HUES64 (cell line): ENCODE measurements at regions not wholly inside any gene's neighbourhood (a gene's known extent, or its start where the extent isn't known, plus 50 kb on each side); places are given as distances from the start of the nearest gene placed in this dataset.
"Not testable (repeated sequence)": the region's sequence is repeated elsewhere in the genome, so short reads cannot be mapped to it uniquely, and the experiment has no call there.

Source experiments
- H3K27ac ChIP-seq: 2 replicates; pipeline ENCODE4 v1.7.0; 2013; ENCODE audit warnings: low read depth, low read length, inconsistent platforms
- H3K27me3 ChIP-seq: 2 replicates; pipeline ENCODE4 v1.6.1; 2013; ENCODE audit warnings: mild to moderate bottlenecking, low read length; ENCODE audit not compliant: insufficient read depth
- H3K36me3 ChIP-seq: 2 replicates; pipeline ENCODE4 v1.6.1; 2013; ENCODE audit warnings: mild to moderate bottlenecking, low read length; ENCODE audit not compliant: insufficient read depth
- H3K4me1 ChIP-seq: 2 replicates; pipeline ENCODE4 v1.6.1; 2013; ENCODE audit warnings: mild to moderate bottlenecking, low read length, moderate library complexity; ENCODE audit not compliant: insufficient read depth
- H3K4me3 ChIP-seq: 2 replicates; pipeline ENCODE4 v1.5.1; 2013; ENCODE audit warnings: mild to moderate bottlenecking, low read length, moderate library complexity
- H3K9ac ChIP-seq: 2 replicates; pipeline ENCODE4 v1.6.1; 2013; ENCODE audit warnings: mild to moderate bottlenecking, low read depth, low read length
- H3K9me3 ChIP-seq: 2 replicates; pipeline ENCODE4 v1.6.1; 2013; ENCODE audit warnings: low read depth, low read length; ENCODE audit not compliant: insufficient read depth
- WGBS: fragments of 150-250, 120-280 bp; methylation state at CpG from one replicate; pipeline ENCODE4 v1.1.7; 2013; ENCODE audit warnings: missing lambda C conversion rate; 5-methylcytosine and 5-hydroxymethylcytosine counted together

DNA sequence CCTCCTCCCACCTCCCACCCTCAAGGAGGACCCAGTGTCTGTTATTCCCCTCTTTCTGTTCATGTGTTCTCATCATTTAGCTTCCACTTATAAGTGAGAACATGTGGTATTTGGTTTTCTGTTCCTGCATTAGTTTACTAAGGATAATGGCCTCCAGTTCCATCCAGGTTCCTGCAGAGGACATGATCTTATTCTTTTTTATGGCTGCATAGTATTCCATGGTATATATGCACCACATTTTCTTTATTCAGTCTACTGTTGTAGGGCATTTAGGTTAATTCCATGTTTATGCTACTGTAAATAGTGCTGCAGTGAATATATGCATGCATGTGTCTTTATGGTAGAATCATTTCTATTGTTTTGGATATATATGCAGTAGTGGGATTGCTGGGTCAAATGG is 180.4 kb upstream of the KLF3 start:
- H3K4me3 ChIP-seq, H3K9me3 ChIP-seq, H3K4me1 ChIP-seq, H3K27me3 ChIP-seq, H3K27ac ChIP-seq, H3K9ac ChIP-seq, H3K36me3 ChIP-seq: not testable (repeated sequence)

DNA sequence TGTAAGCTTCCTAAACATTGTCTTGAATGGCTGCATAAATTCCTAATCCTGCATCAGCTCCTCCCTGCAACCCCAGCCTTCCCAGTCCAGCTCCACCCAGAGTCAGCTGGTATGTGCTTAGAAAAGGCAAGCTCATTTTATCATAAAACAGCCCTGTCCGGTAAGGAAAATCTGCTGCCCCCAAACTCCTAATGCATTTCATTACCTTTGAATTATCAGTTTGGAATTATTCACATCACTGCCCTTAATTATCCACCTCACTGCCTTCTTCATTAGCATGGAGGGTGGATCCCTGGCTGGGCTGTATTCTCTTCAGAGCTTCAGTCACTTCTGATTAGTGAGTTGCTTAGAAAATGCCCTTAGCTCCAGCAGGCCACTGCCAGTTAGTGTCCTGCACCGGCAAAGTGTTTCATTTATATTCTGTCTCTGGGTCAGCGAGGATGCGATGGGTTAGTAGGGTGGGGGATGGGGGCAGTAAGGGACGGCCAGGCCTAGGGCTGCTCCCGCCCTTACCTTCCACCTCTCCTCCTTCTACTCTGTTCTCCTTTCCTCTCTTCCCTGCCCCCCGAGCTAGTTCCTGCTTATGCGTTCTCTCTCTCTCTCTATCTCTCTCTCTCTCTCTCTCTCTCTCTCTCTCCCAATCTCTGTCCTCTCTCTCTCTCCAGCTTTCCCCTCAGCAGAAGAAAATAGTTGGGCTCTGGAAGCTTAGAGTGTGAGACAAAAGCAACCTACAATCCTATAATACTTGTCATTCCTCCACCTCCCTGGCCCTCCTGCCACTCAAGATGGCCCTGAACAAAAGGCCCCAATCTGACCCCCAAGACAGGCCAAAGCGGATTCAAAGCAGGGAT is 174.8 kb upstream of the KLF3 start:
- no peaks in the 10 kb centered on the region for H3K27me3 ChIP-seq
- no peaks in the 10 kb centered on the region for H3K36me3 ChIP-seq
- H3K4me1 ChIP-seq, result peaks cover 35% of the 10 kb centered on the region
- WGBS, result 15% methylated on average over 7 of the region's 9 CpGs
- H3K9ac ChIP-seq, result peak overlapping the region; percentile 67
- H3K9me3 ChIP-seq, result no peaks in the 10 kb centered on the region
- peak overlapping the region; percentile 88 for H3K27ac ChIP-seq
- peak overlapping the region; percentile 34 for H3K4me3 ChIP-seq

DNA sequence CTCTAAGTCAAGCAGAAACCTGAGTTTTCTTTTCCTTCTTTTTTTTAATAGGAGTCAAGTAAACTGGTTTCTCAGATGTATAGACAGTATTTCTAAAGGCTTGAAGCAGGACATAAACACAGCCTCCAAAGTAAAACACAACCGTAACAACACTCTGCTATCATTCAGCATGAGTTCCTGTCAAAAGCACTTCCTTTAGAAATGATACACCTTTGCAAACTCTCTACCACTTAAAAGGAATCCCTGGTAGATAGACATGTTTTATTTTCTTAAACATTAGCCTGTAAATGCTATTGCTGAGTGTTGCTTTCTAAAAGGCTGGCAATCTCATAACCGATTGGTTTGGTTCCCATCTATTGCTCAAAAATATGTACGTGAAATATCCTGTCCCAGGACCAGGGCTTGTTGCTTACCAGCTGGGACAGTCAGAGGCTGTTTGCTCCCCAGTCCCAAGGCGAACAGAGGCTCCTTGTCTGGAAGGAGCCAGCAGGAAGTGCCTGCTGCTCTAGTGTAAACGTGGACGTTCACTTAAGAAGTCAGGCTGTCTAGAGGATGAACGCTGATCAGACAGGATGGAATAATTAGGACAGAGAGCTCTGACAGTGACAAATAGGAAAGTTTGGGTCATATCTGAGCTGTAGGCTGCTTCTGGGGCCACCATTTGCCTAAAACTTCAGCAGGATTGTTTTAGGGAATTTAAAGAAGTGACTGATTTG is 173.9 kb upstream of the KLF3 start:
- Histone ChIP-seq H3K9me3 (no peaks in the 10 kb centered on the region), H3K27ac (peak overlapping the region; percentile 88), H3K4me1 (peaks cover 35% of the 10 kb centered on the region), H3K9ac (peak overlapping the region; percentile 67), H3K4me3 (peak overlapping the region; percentile 34; the same call in 1 of the 2 replicates), H3K36me3 (no peaks in the 10 kb centered on the region), H3K27me3 (no peaks in the 10 kb centered on the region)
- 66% methylated on average over 7 of the region's 7 CpGs for WGBS

DNA sequence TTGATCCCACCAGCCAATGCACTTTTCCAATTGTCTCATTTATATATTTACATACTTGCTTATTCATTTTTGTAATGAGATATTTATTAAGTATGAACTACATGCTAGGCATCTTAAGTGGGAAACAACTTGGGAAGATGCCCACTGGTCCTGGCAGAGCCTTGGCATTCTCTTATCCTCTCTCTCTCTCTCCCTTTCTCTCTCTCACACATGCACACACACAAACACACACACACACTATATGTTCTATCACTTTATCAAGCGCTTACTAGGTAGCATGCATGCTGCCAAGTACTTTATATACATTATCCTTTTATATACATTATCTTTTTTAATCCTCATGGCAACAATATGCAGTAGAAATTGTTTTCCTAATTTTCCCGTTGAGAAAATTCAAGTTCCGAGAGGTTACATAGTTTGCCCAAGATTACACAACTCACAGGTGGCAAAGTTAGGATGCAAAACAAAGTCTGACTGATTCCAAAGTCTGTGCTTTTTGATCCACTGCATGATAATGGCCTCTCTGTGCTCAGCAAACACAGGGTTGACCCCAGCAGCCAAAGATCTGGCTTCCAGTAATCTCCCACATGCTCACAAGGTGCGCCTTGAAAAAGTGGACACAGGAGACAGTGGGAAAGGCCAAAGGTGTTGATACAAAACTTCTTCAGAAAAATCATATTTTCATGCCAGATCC is 173.1 kb upstream of the KLF3 start:
- H3K27me3 ChIP-seq, result no peaks in the 10 kb centered on the region
- peaks cover 43% of the 10 kb centered on the region for H3K4me1 ChIP-seq
- H3K9me3 ChIP-seq, result no peaks in the 10 kb centered on the region
- no peak overlapping the region for H3K27ac ChIP-seq
- H3K9ac ChIP-seq, result no peak overlapping the region
- no peaks in the 10 kb centered on the region for H3K36me3 ChIP-seq
- 91% methylated on average over 4 of the region's 4 CpGs for WGBS
- H3K4me3 ChIP-seq, result no peak overlapping the region

DNA sequence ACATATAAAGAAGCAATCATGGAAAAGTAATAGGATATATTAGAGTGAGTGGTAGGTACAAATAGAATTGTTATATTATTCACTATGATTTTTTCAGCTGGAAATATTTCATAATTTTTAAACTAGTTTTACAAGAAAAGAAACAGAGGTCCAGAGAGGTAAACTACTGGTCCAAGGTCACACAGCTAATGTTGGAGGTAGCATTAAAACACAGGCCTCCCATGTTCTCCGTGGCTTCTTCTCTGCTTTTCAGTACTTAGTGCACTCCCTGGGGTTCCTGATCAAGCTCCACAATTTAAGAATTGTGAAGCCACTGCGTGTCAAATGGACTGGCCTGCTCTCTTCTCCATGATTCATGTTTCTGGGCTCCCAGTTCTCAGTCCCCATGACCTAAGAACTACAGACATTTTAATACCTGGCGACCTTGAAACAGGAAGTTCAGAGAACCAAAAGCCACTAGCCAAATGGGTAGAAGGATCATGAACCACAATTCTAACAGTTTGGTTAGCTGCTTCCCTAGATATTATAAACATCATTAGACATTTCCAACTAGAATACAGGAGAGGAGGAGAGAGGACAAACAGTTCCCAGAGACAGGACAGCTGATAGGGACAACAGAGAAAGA is 172.0 kb upstream of the KLF3 start:
- 85% methylated on average over 3 of the region's 3 CpGs for WGBS
- H3K9me3 ChIP-seq, result no peaks in the 10 kb centered on the region
- no peak overlapping the region for H3K9ac ChIP-seq
- no peaks in the 10 kb centered on the region for H3K27me3 ChIP-seq
- no peak overlapping the region for H3K27ac ChIP-seq
- H3K4me1 ChIP-seq, result peaks cover 47% of the 10 kb centered on the region
- no peak overlapping the region for H3K4me3 ChIP-seq
- H3K36me3 ChIP-seq, result no peaks in the 10 kb centered on the region

DNA sequence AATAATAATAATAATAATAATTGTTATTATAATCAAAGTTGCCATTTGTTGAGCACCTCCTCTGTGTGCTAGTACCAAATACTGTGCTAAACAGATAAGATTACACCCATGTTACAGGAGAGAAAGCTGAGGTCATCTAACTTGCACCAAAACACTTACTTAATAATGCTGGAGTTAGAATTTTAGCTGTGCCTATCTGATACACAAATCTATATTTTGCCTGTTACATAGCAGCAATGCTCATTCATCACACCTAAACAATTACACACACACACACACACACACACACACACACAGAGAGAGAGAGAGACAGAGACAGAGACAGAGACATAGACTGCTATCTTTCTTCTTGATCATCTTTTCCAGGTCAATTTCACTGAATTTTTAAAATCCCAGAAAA is 170.9 kb upstream of the KLF3 start:
- H3K9me3 ChIP-seq, result no peaks in the 10 kb centered on the region
- H3K27me3 ChIP-seq, result no peaks in the 10 kb centered on the region
- peaks cover 52% of the 10 kb centered on the region for H3K4me1 ChIP-seq
- no peak overlapping the region for H3K27ac ChIP-seq
- H3K9ac ChIP-seq, result no peak overlapping the region
- no peaks in the 10 kb centered on the region for H3K36me3 ChIP-seq
- H3K4me3 ChIP-seq, result no peak overlapping the region

DNA sequence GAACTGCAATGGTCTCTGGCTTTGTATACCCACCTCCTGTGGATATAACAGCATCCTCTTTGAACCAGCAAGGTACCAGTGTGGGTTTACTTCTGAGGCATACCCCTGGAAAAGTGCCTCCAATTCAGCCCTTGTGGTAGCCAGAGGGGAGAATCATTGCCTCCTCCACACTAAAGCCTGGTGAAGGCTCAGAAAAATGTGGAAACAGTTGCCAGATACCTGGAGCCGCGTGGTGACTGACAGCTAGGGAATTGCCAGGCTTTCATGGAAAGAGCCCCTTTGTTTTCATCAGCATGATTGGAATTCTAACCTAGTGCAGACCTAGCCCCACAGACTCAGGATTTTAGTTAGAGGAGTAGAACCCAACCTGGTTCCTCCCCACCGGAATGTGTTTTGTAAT is 168.6 kb upstream of the KLF3 start:
- Histone ChIP-seq H3K27me3 (no peaks in the 10 kb centered on the region), H3K27ac (peak overlapping the region; percentile 54; the same call in 1 of the 2 replicates), H3K9ac (no peak overlapping the region), H3K4me3 (no peak overlapping the region), H3K9me3 (no peaks in the 10 kb centered on the region), H3K4me1 (peaks cover 31% of the 10 kb centered on the region), H3K36me3 (no peaks in the 10 kb centered on the region)
- WGBS, result 62% methylated on average over 3 of the region's 3 CpGs

DNA sequence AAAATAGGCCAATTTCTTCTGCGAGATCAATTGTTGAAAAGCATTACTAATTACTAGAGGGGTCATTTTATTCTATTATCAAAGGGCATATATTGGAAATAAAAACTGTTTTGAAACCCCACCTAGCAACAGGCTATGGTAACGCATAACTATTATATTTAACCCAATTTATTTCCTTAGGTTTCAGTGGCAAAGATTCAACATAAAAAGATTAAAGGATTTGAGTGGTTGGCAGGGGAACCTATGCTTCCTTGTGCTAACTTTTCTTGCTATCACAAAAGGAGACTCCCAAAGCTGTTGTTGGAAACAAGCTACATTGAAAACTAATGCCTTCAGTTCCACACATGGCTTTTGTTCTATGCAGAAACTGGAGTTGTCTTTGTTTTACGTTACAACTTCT is 166.9 kb upstream of the KLF3 start:
- Histone ChIP-seq H3K27me3 (no peaks in the 10 kb centered on the region), H3K9ac (no peak overlapping the region), H3K9me3 (no peaks in the 10 kb centered on the region), H3K4me1 (peaks cover 19% of the 10 kb centered on the region), H3K4me3 (no peak overlapping the region), H3K27ac (no peak overlapping the region), H3K36me3 (no peaks in the 10 kb centered on the region)
- 100% methylated on average over 2 of the region's 3 CpGs for WGBS

DNA sequence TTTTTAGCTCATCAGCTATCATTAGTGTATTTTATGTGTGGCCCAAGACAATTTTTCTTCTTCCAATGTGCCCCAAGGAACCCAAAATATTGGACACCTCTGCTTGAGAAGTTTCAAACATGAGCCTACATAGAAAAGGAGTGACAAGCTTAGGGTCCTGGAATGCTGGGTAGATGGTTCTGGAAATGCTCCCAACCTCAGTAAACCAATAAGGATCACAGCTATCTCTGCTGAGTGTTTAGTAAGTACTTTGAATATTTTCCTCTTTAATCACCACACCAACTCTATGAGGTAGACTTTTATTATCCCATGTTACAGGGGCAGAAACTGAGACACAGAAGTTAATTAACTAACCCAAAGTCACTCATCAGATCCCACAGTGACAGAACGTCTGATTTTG is 164.9 kb upstream of the KLF3 start:
- Histone ChIP-seq H3K9me3 (no peaks in the 10 kb centered on the region), H3K27me3 (no peaks in the 10 kb centered on the region), H3K36me3 (no peaks in the 10 kb centered on the region), H3K4me3 (no peak overlapping the region), H3K4me1 (peaks cover 18% of the 10 kb centered on the region), H3K9ac (no peak overlapping the region), H3K27ac (no peak overlapping the region)
- 100% methylated on average over 1 of the region's 1 CpG for WGBS

DNA sequence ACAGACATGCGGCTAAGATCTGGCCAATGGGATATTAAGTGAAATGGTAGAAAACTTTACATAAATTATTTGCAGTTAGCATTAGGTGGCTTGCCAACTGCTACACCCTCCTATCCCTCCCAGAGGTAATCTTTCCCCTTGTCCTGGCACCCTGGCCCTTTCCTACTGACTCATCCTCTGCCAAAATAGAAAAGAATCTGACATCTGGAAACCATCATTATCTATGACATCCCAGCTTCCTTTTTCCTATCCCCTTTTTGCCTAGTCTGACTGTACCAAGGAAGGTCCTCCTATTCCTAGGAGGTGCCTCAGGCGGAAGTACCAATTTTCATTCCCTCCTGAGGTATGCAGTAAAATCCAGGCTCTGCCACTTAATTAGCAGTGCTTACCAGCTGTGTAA is 163.6 kb upstream of the KLF3 start:
- Histone ChIP-seq H3K9me3 (no peaks in the 10 kb centered on the region), H3K27me3 (no peaks in the 10 kb centered on the region), H3K4me1 (peaks cover 14% of the 10 kb centered on the region), H3K9ac (no peak overlapping the region), H3K27ac (no peak overlapping the region), H3K4me3 (no peak overlapping the region), H3K36me3 (no peaks in the 10 kb centered on the region)
- 94% methylated on average over 2 of the region's 2 CpGs for WGBS

DNA sequence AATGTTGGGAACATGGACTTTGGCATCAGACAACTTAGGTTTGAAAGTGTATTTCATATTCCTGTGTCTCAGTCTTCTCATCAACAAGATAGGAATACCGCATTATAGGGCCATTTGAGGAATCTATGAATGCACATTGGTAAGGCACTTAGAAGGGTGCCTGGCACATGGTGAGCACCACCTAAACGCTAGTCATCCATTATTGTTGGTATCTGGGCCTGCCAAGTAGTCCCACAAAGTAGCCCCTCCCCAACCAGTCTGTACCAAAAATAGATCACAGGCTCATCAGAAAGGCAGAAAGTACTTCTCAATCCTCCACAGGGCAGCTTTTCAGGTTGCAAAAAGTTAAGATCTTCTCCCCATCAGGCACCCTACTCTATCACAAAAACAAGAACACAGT is 162.3 kb upstream of the KLF3 start:
- 97% methylated on average over 2 of the region's 2 CpGs for WGBS

More for the DNA sequence above, 162.3 kb upstream of the KLF3 start:
- Histone ChIP-seq H3K4me1 (peaks cover 8% of the 10 kb centered on the region), H3K36me3 (no peaks in the 10 kb centered on the region), H3K27ac (no peak overlapping the region), H3K4me3 (no peak overlapping the region), H3K9me3 (no peaks in the 10 kb centered on the region), H3K27me3 (no peaks in the 10 kb centered on the region), H3K9ac (no peak overlapping the region)
